Epithelial cell of proximal tubule (primary cell): ENCODE measurements at regions not wholly inside any gene's neighbourhood (a gene's known extent, or its start where the extent isn't known, plus 50 kb on each side); places are given as distances from the start of the nearest gene placed in this dataset.
"Not testable (repeated sequence)": the region's sequence is repeated elsewhere in the genome, so short reads cannot be mapped to it uniquely, and the experiment has no call there.

Source experiments
- DNase-seq: peaks from one replicate; pipeline ENCODE4 v3.0.0-alpha.2; 2011; ENCODE audit warnings: low read depth
- H3K4me3 ChIP-seq: 2 replicates; pipeline ENCODE4 v1.5.1; 2011; ENCODE audit warnings: low read depth, mild to moderate bottlenecking, low read length
- TF ChIP-seq, protein P1 (sequence below): conservative IDR thresholded peaks from 2 replicates; pipeline ENCODE4 v1.5.1; 2012; ENCODE audit warnings: low read depth, mild to moderate bottlenecking, low read length

DNA sequence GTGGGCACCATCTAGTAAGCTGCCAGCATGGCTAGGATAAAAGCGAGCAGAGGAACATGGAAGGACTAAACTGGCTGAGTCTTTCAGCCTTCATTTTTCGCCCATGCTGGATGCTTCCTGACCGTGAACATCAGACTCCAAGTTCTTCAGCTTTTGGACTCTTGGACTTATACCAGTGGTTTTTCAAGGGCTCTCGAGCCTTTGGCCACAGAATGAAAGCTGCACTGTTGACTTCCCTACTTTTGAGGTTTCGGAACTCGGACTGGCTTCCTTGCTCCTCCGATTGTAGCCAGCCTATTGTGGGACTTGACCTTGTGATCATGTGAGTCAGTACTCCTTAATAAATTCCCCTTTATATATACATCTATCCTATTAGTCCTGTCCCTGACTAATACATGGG is 785.1 kb upstream of the SLITRK6 start:
- no peak overlapping the region for H3K4me3 ChIP-seq
- TF ChIP-seq, protein P1, sequence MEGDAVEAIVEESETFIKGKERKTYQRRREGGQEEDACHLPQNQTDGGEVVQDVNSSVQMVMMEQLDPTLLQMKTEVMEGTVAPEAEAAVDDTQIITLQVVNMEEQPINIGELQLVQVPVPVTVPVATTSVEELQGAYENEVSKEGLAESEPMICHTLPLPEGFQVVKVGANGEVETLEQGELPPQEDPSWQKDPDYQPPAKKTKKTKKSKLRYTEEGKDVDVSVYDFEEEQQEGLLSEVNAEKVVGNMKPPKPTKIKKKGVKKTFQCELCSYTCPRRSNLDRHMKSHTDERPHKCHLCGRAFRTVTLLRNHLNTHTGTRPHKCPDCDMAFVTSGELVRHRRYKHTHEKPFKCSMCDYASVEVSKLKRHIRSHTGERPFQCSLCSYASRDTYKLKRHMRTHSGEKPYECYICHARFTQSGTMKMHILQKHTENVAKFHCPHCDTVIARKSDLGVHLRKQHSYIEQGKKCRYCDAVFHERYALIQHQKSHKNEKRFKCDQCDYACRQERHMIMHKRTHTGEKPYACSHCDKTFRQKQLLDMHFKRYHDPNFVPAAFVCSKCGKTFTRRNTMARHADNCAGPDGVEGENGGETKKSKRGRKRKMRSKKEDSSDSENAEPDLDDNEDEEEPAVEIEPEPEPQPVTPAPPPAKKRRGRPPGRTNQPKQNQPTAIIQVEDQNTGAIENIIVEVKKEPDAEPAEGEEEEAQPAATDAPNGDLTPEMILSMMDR: no peak
- no peak for DNase-seq

DNA sequence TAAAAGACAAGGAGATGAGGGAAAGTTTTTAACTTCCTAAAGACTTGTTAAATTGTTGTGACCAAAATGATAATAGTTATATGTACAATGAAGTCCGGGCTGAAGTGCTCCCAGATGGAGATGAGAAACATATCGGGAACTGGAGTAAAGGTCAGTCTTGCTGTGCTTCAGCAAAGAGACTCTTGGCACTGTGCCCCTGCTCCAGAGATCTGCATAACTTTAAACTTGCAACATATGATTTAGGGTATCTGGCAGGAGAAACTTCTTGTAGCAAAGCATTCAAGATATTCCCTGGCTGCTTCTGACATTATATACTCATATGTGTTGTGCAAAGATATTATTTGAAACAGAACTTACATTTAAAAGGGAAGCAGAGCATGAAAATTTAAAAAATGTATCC is 786.6 kb upstream of the SLITRK6 start:
- TF ChIP-seq, protein P1: no peak
- no peak for DNase-seq
- H3K4me3 ChIP-seq: no peak overlapping the region

DNA sequence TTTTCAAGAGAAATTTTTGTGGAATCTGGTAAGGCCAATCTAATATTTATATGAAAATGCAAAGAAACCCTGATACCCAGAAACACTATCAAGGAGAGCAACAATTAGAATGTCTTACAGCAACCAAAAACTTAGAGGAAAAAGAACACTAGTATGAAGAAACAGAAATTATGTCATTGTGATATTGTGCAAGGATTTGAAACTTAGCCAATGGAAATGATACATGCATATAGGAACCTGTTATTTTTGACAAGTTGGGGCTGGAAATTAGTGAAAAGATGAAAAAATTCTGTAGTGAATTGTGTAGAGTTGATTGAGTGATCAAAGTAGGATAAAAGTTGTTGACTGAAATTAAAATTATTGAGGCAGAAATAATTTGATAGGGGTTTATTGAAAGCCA is 792.6 kb upstream of the SLITRK6 start:
- no peak for DNase-seq
- TF ChIP-seq, protein P1: no peak
- H3K4me3 ChIP-seq: no peak overlapping the region

DNA sequence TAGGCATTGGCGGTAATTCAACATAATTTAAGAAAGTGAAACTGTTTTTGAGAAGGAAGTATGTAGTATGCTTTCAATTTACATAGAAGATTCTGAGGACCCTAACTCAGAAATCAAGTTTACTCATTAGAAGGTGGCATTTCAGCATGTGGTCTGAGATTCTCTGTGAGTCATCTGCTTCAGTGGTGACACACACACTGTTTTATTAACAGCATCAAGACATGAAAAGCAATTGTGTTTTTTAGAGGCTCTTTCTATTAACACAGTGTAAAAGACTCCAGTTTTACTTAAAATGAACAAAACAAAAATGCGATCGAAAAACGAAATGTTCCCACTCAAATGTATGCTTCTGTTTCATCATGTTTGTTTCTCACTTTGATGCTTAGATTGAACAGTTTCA is 802.1 kb upstream of the SLITRK6 start:
- TF ChIP-seq, protein P1: no peak
- H3K4me3 ChIP-seq: no peak overlapping the region
- peak; percentile 12 for DNase-seq

DNA sequence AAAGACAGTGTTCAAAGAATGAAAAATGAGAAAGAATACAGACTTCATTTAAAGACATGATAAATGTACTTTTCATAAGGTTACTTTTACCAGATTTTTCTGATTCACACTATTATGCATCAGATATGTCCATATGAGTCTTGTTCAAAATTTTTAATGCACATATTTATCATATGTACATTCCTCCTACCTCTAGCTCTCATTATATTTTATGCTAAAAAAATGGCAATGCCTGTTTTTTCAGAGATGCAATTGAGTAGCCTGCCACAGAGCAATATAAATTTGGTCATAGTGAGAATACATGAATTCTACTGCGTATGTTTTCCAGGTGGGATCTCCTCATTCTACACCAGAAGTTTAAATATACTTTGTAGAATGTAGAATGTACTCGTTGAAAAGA is 807.0 kb upstream of the SLITRK6 start:
- no peak overlapping the region for H3K4me3 ChIP-seq
- DNase-seq: no peak
- TF ChIP-seq, protein P1: no peak

DNA sequence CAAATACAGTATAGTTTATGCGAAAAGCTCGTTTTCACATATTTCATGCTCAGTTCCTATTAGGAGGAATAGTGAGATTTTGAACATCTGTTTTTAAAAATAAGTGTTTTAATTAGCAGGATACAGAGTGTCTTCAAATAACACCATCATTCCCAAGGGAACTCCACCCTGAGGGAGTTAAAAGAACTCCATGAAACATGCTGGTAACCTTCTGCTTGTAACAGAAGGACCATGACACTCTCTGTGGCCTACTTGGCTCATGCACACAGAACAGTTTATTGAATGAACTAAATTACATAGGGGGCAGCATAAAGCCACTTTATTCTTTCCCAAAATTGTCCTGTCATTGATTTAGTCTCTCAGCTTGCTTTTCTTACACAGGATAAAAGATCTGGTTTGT is 809.5 kb upstream of the SLITRK6 start:
- TF ChIP-seq, protein P1: no peak
- no peak for DNase-seq
- no peak overlapping the region for H3K4me3 ChIP-seq

DNA sequence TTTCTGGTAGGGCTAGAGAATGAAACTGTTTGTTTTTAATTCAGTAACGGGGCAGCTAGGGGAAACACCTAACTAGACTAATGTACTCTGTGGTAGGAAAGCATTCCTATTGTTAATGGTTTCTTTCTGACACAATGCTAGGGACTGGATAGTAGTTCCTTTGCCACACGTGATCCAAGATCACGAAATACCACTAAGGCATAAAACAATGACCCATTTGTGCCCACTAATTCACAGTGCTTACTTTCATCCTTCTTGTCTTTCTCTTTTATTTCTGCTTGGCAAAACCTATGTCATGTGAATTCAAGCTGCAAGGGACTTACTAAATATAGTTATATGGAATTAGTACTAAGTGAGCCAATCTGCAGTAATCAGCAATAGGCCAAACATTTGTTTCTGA is 834.1 kb upstream of the SLITRK6 start:
- no peak for DNase-seq
- H3K4me3 ChIP-seq: no peak overlapping the region
- TF ChIP-seq, protein P1: no peak

DNA sequence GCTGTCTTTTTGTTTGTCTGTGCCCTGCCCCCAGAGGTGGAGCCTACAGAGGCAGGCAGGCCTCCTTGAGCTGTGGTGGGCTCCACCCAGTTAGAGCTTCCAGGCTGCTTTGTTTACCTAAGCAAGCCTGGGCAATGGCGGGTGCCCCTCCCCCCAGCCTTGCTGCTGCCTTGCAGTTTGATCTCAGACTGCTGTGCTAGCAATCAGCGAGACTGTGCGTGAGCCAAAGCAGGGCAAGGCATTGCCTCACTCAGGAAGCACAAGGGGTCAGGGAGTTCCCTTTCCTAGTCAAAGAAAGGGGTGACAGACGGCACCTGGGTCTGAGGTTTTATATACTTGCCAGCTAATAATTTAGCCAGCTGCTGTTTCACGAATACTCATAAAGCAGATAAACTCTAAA is 852.0 kb upstream of the SLITRK6 start:
- not testable (repeated sequence) for DNase-seq, H3K4me3 ChIP-seq
